ENCODE measurements at regions not wholly inside any gene's neighbourhood (a gene's known extent, or its start where the extent isn't known, plus 50 kb on each side); places are given as distances from the start of the nearest gene placed in this dataset.

- TF ChIP-seq, protein P1, sequence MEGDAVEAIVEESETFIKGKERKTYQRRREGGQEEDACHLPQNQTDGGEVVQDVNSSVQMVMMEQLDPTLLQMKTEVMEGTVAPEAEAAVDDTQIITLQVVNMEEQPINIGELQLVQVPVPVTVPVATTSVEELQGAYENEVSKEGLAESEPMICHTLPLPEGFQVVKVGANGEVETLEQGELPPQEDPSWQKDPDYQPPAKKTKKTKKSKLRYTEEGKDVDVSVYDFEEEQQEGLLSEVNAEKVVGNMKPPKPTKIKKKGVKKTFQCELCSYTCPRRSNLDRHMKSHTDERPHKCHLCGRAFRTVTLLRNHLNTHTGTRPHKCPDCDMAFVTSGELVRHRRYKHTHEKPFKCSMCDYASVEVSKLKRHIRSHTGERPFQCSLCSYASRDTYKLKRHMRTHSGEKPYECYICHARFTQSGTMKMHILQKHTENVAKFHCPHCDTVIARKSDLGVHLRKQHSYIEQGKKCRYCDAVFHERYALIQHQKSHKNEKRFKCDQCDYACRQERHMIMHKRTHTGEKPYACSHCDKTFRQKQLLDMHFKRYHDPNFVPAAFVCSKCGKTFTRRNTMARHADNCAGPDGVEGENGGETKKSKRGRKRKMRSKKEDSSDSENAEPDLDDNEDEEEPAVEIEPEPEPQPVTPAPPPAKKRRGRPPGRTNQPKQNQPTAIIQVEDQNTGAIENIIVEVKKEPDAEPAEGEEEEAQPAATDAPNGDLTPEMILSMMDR (IDR thresholded peaks at IDR 0.05; ENCODE audit: low read depth, low read length): no peak
- peak; percentile 7 for DNase-seq (ENCODE audit: extremely low read depth, low read depth)
Measured at GRCh38 chr9:99680191-99680590, 141.5 kb upstream of the NR4A3 start.

GRCh38 chr9:99681113-99681512 lies 140.6 kb upstream of the NR4A3 start:
- TF ChIP-seq, protein P1 (IDR thresholded peaks at IDR 0.05; ENCODE audit: low read depth, low read length): no peak

DNA sequence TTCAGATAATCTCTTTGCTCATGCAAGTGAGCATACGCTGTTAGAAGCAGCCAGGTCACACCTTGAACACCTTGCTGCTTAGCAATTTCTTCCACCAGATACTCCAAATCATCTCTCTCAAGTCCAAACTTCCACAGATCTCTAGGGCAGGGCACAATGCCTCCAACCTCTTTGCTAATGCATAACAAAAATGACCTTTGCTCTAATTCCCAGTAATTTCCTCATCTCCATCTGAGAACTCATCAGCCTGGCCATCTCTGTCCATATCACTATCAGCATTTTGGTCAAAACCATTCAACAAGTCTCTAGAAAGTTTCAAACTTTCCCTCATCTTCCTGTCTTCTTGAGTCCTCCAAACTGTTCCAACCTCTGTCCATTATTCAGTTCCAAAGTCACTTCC lies 139.3 kb upstream of the NR4A3 start:
- TF ChIP-seq, protein P1 (IDR thresholded peaks at IDR 0.05; ENCODE audit: low read depth, low read length): no peak
- DNase-seq (ENCODE audit: extremely low read depth, low read depth): no peak

More at GRCh38 chr9:99681113-99681512, 140.6 kb upstream of the NR4A3 start:
- no peak for DNase-seq (ENCODE audit: extremely low read depth, low read depth)

DNA sequence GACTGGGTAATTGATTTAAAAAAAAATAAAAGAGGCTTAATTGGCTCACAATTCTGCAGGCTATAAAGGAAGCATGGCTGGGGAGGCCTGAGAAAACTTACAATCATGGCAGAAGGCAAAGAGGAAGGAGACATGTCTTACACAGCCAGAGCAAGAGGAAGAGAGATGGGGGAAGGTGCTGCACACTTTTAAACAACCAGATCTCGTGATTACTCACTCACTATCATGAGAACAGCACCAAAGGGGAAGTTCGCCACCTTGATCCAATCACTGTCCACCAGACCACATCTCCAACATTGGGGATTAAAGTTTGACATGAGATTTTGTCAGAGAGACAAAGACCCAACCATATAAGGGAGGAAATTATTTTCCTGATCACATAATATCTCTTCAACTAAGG lies 138.8 kb upstream of the NR4A3 start:
- TF ChIP-seq, protein P1 (IDR thresholded peaks at IDR 0.05; ENCODE audit: low read depth, low read length): no peak

DNA sequence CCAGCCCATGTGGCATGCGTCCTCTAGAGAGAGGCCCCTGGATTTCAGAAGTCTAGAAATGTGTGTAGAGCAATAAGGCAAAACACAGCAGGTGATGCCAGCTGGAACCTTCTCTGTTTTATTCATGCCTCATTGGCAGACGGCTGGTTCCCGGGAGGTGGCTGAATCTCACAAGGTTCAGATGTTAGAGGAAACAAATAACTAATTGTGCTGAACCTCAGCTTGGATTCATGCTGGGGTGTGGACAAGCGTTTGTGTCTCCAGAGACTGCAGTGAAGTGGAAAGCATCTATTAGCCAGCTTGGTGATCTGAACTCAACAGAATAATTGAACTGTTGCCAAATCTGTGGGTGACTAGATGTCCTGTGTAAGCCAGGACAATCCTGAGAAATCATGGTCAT lies 131.1 kb upstream of the NR4A3 start:
- TF ChIP-seq, protein P1 (IDR thresholded peaks at IDR 0.05; ENCODE audit: low read depth, low read length): no peak
- DNase-seq (ENCODE audit: extremely low read depth, low read depth): no peak

More for the DNA sequence above, 138.8 kb upstream of the NR4A3 start:
- no peak for DNase-seq (ENCODE audit: extremely low read depth, low read depth)

DNA sequence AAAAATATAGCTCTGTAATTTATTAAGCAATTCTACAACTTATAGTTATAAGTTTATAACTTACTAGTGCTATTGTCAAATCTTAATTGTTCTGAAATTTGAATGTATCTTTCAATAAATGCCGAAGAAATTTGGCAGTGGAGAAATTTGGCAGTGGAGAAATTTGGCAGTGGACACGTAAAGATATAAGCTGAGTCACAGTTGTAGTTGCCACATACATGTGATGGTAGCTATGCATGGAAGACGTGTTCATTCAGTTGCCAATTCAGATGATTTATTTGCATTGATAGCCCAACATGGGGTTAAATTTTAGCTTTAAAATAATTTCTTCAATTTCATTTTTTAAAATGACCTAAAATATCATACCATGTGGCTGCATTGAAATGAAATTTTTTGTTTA lies 127.8 kb upstream of the NR4A3 start:
- TF ChIP-seq, protein P1 (IDR thresholded peaks at IDR 0.05; ENCODE audit: low read depth, low read length): no peak
- DNase-seq (ENCODE audit: extremely low read depth, low read depth): no peak

DNA sequence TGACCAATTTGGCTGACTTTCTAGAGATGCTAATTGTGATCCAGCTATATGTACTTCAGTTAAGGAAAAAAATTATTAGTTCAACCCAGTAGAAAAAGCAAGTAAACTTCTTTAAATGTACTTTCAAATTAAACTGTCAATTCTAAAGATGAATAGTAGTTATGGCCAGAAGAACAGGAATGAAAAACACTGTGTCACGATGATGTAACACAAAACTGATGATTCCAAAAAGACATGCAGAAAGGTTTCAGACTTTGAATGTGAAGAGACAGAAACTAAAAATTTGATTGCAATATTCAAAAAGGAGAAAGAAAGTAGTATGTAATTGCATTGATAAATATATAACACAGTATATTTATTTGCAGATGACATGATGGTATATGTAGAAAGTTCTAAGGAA lies 127.3 kb upstream of the NR4A3 start:
- TF ChIP-seq, protein P1 (IDR thresholded peaks at IDR 0.05; ENCODE audit: low read depth, low read length): no peak
- no peak for DNase-seq (ENCODE audit: extremely low read depth, low read depth)
